ENCODE measurements at regions not wholly inside any gene's neighbourhood (a gene's known extent, or its start where the extent isn't known, plus 50 kb on each side); places are given as distances from the start of the nearest gene placed in this dataset.

DNA sequence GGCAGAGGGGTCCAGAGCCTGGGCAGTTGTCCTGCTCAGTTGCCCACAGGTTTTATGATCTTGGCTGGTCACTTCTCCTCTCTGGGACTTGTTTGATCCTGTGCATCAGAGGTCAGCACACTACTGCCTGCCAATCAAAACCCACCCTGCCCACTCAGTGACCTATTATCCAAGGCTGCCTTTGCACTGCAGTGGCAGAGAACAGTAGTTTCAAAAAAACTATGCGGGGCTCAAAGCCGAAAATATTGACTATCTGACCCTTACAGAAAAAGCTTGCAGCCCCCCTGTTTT lies 218.2 kb downstream of the CYP26B1 start:
- ChIA-PET CTCF (no interaction called here), POLR2A (no interaction called here), SMC1A (ENCODE audit: uncharacterized antibody, unreplicated experiment) (no interaction called here), RAD21 (ENCODE audit: unreplicated experiment) (no interaction called here)
- WGBS (ENCODE audit: insufficient coverage, insufficient replicate concordance, low lambda C conversion rate, missing lambda C conversion rate) = 45% methylated on average over 2 of the region's 2 CpGs
- DNase-seq (ENCODE audit: low read depth, low spot score) (no peak), ATAC-seq (no peak), FAIRE-seq (no peak)
- Histone ChIP-seq H4K20me1 (ENCODE audit: control insufficient read depth, insufficient read depth) (no peaks in the 10 kb centered on the region), H3K27ac (ENCODE audit: control insufficient read depth, insufficient read depth) (no peak overlapping the region), H3K4me2 (ENCODE audit: control insufficient read depth, insufficient read depth) (no peak overlapping the region), H3K9ac (ENCODE audit: control insufficient read depth, insufficient read depth, low read length) (no peak overlapping the region), H3K27me3 (replicated peaks in 1 of 2; ENCODE audit: control insufficient read depth in 2 of 2, insufficient read depth in 2 of 2, low read length in 1 of 2) (no peaks in the 10 kb centered on the region), H3K9me3 (replicated peaks; ENCODE audit: control insufficient read depth, insufficient read depth, low read length) (no peaks in the 10 kb centered on the region), H3K36me3 (ENCODE audit: control insufficient read depth in 2 of 2, insufficient read depth in 2 of 2, low read length in 1 of 2) (no peaks in the 10 kb centered on the region), H3K79me2 (ENCODE audit: control insufficient read depth, insufficient read depth, low read length) (no peaks in the 10 kb centered on the region), H3K4me1 (ENCODE audit: control insufficient read depth, insufficient read depth, low read length) (no peaks in the 10 kb centered on the region), H3K4me3 (no peak overlapping the region), H2AFZ (ENCODE audit: control insufficient read depth, low read depth, low read length) (no peak overlapping the region)
- no TSS peak for BruUV-seq (replicated peaks)
- intact Hi-C loops (cut with micrococcal nuclease; ENCODE audit: unreplicated experiment) = no loop called here
- TF ChIP-seq ZNF217 (IDR thresholded peaks at IDR 0.05) (no peak), EGR1 (IDR thresholded peaks at IDR 0.05; ENCODE audit: borderline replicate concordance in 1 of 2, low read depth in 2 of 2, low read length in 2 of 2) (no peak), KAT2A (conservative IDR thresholded peaks at IDR 0.05; ENCODE audit: control insufficient read depth, low read depth, low read length) (no peak)
- TF ChIP-seq, protein P1, sequence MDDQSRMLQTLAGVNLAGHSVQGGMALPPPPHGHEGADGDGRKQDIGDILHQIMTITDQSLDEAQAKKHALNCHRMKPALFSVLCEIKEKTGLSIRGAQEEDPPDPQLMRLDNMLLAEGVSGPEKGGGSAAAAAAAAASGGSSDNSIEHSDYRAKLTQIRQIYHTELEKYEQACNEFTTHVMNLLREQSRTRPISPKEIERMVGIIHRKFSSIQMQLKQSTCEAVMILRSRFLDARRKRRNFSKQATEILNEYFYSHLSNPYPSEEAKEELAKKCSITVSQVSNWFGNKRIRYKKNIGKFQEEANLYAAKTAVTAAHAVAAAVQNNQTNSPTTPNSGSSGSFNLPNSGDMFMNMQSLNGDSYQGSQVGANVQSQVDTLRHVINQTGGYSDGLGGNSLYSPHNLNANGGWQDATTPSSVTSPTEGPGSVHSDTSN (IDR thresholded peaks at IDR 0.05; ENCODE audit: insufficient replicate concordance, low read depth, low read length) = no peak
- in situ Hi-C loops (cut with MboI) = loop anchor here (5.0 kb wide), 2 partner anchors 653 to 818 kb away; no protein-coding TSS in a partner anchor

DNA sequence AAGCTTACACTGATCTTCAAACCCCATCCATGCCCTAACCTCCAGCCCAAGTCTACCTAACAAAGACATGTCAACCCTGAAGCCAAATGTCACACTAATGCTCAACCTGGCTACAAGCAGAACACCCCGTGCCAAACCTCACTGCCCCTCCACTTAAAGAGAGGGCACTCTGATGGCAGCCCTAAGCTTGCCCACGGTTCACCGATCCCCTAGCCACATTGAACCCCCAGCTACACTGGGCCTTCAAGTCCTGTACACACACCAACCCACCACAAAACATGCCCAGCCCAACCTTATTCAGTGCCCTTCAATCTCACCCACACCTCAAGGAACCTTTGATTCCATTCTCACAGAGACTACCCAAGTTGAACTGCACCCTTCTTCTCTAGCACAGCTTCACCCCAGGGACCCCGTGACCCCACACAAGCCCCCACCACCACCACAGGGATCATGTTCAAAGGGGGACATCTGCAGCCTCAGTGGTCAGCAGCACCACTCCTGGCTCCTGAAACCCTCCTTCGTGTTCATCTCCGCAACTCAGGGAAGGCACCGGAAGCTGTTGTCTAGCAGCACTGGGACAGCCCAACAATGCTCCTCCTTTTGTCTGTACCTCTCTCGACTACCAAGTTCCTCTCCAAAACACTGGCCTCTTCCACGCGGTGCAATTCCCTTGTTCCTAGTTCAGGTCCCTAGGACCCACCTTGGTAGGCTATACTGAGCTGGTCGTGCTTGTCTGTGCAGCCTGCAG lies 218.8 kb downstream of the CYP26B1 start:
- ChIA-PET CTCF (interaction anchor here (0.7 kb wide), 2 partner anchors 78 to 651 kb away, joined by 3 to 4 read pairs; no protein-coding TSS in a partner anchor), SMC1A (ENCODE audit: uncharacterized antibody, unreplicated experiment) (no interaction called here), RAD21 (ENCODE audit: unreplicated experiment) (no interaction called here), POLR2A (no interaction called here)
- no peak for ATAC-seq
- Histone ChIP-seq H3K4me3 (no peak overlapping the region), H3K27ac (ENCODE audit: control insufficient read depth, insufficient read depth) (no peak overlapping the region), H3K9me3 (replicated peaks; ENCODE audit: control insufficient read depth, insufficient read depth, low read length) (no peaks in the 10 kb centered on the region), H3K27me3 (replicated peaks in 1 of 2; ENCODE audit: control insufficient read depth in 2 of 2, insufficient read depth in 2 of 2, low read length in 1 of 2) (no peaks in the 10 kb centered on the region), H2AFZ (ENCODE audit: control insufficient read depth, low read depth, low read length) (no peak overlapping the region), H3K9ac (ENCODE audit: control insufficient read depth, insufficient read depth, low read length) (no peak overlapping the region), H4K20me1 (ENCODE audit: control insufficient read depth, insufficient read depth) (no peaks in the 10 kb centered on the region), H3K36me3 (ENCODE audit: control insufficient read depth in 2 of 2, insufficient read depth in 2 of 2, low read length in 1 of 2) (no peaks in the 10 kb centered on the region), H3K79me2 (ENCODE audit: control insufficient read depth, insufficient read depth, low read length) (no peaks in the 10 kb centered on the region), H3K4me1 (ENCODE audit: control insufficient read depth, insufficient read depth, low read length) (no peaks in the 10 kb centered on the region), H3K4me2 (ENCODE audit: control insufficient read depth, insufficient read depth) (no peak overlapping the region)
- WGBS (ENCODE audit: insufficient coverage, insufficient replicate concordance, low lambda C conversion rate, missing lambda C conversion rate) = 32% methylated on average over 11 of the region's 11 CpGs
- FAIRE-seq = no peak
- intact Hi-C loops (cut with micrococcal nuclease; ENCODE audit: unreplicated experiment) = no loop called here
- in situ Hi-C loops (cut with MboI) = loop anchor here (5.0 kb wide), 2 partner anchors 653 to 818 kb away; no protein-coding TSS in a partner anchor
- no peak for DNase-seq (ENCODE audit: low read depth, low spot score)
- no TSS peak for BruUV-seq (replicated peaks)
- no peak for TF ChIP-seq KDM1A (IDR thresholded peaks at IDR 0.05; ENCODE audit: borderline replicate concordance)
- TF ChIP-seq TCF7 (IDR thresholded peaks at IDR 0.05; ENCODE audit: borderline replicate concordance) = no peak
- TF ChIP-seq STAT3 (IDR thresholded peaks at IDR 0.05; ENCODE audit: low read depth, low read length) = no peak
- TF ChIP-seq SMAD1 (IDR thresholded peaks at IDR 0.05; ENCODE audit: low read depth, partially characterized antibody) = no peak
- TF ChIP-seq, protein P2, sequence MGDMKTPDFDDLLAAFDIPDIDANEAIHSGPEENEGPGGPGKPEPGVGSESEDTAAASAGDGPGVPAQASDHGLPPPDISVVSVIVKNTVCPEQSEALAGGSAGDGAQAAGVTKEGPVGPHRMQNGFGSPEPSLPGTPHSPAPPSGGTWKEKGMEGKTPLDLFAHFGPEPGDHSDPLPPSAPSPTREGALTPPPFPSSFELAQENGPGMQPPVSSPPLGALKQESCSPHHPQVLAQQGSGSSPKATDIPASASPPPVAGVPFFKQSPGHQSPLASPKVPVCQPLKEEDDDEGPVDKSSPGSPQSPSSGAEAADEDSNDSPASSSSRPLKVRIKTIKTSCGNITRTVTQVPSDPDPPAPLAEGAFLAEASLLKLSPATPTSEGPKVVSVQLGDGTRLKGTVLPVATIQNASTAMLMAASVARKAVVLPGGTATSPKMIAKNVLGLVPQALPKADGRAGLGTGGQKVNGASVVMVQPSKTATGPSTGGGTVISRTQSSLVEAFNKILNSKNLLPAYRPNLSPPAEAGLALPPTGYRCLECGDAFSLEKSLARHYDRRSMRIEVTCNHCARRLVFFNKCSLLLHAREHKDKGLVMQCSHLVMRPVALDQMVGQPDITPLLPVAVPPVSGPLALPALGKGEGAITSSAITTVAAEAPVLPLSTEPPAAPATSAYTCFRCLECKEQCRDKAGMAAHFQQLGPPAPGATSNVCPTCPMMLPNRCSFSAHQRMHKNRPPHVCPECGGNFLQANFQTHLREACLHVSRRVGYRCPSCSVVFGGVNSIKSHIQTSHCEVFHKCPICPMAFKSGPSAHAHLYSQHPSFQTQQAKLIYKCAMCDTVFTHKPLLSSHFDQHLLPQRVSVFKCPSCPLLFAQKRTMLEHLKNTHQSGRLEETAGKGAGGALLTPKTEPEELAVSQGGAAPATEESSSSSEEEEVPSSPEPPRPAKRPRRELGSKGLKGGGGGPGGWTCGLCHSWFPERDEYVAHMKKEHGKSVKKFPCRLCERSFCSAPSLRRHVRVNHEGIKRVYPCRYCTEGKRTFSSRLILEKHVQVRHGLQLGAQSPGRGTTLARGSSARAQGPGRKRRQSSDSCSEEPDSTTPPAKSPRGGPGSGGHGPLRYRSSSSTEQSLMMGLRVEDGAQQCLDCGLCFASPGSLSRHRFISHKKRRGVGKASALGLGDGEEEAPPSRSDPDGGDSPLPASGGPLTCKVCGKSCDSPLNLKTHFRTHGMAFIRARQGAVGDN (IDR thresholded peaks at IDR 0.05) = no peak
- no peak for TF ChIP-seq SMARCA5 (IDR thresholded peaks at IDR 0.05)
- TF ChIP-seq SPI1 (IDR thresholded peaks at IDR 0.05; ENCODE audit: borderline replicate concordance, insufficient read depth, low read depth, low read length) = no peak
- no peak for TF ChIP-seq RAD51 (IDR thresholded peaks at IDR 0.05)
- TF ChIP-seq MEF2B (IDR thresholded peaks at IDR 0.05; ENCODE audit: partially characterized antibody, poor library complexity, severe bottlenecking) = no peak

All from GM12878 (cell line).